Astrocyte of the spinal cord (primary cell): ENCODE measurements at regions not wholly inside any gene's neighbourhood (a gene's known extent, or its start where the extent isn't known, plus 50 kb on each side); places are given as distances from the start of the nearest gene placed in this dataset.
A peak's percentile ranks its signal among the peaks of the same experiment; 100 is the strongest.

Experiments
- DNase-seq: peaks from one replicate; pipeline ENCODE4 v3.0.0; 2011; ENCODE audit warnings: low read depth, low spot score
- H3K4me3 ChIP-seq: 2 replicates; pipeline ENCODE4 v1.5.1; 2011; ENCODE audit warnings: low read depth, mild to moderate bottlenecking, low read length, moderate library complexity
- CTCF ChIP-seq: IDR thresholded peaks from 2 replicates; pipeline ENCODE4 v1.5.1; 2012; ENCODE audit warnings: low read depth, mild to moderate bottlenecking, low read length, inconsistent platforms
- in situ Hi-C: cut with HindIII; loops from 2 replicates; pipeline ENCODE4 v1.10.0; 2017; ENCODE audit warnings: low sequenced_read_pairs

GRCh38 chr1:185632659-185633423, 101.3 kb upstream of the HMCN1 start:
- peak; percentile 65 for DNase-seq
- no peak for TF ChIP-seq CTCF
- no peak overlapping the region for H3K4me3 ChIP-seq
- in situ Hi-C loops = no loop called here

GRCh38 chr1:185631843-185632242, 102.3 kb upstream of the HMCN1 start:
- H3K4me3 ChIP-seq = no peak overlapping the region
- TF ChIP-seq CTCF = no peak
- no peak for DNase-seq
- in situ Hi-C loops = no loop called here

GRCh38 chr1:185627761-185628501, 106.3 kb upstream of the HMCN1 start:
- no peak for TF ChIP-seq CTCF
- no peak overlapping the region for H3K4me3 ChIP-seq
- no peak for DNase-seq
- in situ Hi-C loops = no loop called here

GRCh38 chr1:185627171-185627570, 107.0 kb upstream of the HMCN1 start:
- in situ Hi-C loops = no loop called here
- H3K4me3 ChIP-seq = no peak overlapping the region
- DNase-seq = no peak
- TF ChIP-seq CTCF = no peak

GRCh38 chr1:185626344-185626743, 107.8 kb upstream of the HMCN1 start:
- H3K4me3 ChIP-seq = no peak overlapping the region
- no peak for TF ChIP-seq CTCF
- no peak for DNase-seq
- in situ Hi-C loops = no loop called here

- in situ Hi-C loops = no loop called here
- no peak for TF ChIP-seq CTCF
- DNase-seq = no peak
- no peak overlapping the region for H3K4me3 ChIP-seq
Measured at GRCh38 chr1:185610954-185611353, 123.2 kb upstream of the HMCN1 start.
